Suprapubic skin (tissue), 4 donors: ENCODE measurements at regions not wholly inside any gene's neighbourhood (a gene's known extent, or its start where the extent isn't known, plus 50 kb on each side); places are given as distances from the start of the nearest gene placed in this dataset.

Experiments used
- EP300 ChIP-seq: sonication (generic); formaldehyde crosslinking; IDR thresholded peaks from one replicate; pipeline ENCODE4 v1.6.1; 2017; ENCODE audit warnings: antibody characterized with exemption
- POLR2A ChIP-seq, 2 donors: fragments of 450-650 bp; IDR thresholded peaks; one replicate each; pipeline ENCODE4 v1.6.1; 2017; ENCODE audit warnings: antibody characterized with exemption in 2 of 2, mild to moderate bottlenecking in 2 of 2, moderate library complexity in 2 of 2
- POLR2AphosphoS5 ChIP-seq, 3 donors: sonication (generic); formaldehyde crosslinking; IDR thresholded peaks; one replicate each; pipeline ENCODE4 v1.6.1; 2017; ENCODE audit warnings: antibody characterized with exemption in 3 of 3
- TF ChIP-seq, protein P1 (sequence below), 2 donors: fragments of 200-600 bp in 1 of 2; fragments of 450-650 bp in 1 of 2; sonication (generic) in 1 of 2; IDR thresholded peaks; one replicate each; pipeline ENCODE4 v1.5.1; 2016 to 2019; ENCODE audit warnings: antibody characterized with exemption in 2 of 2, mild to moderate bottlenecking in 1 of 2, moderate library complexity in 1 of 2

DNA sequence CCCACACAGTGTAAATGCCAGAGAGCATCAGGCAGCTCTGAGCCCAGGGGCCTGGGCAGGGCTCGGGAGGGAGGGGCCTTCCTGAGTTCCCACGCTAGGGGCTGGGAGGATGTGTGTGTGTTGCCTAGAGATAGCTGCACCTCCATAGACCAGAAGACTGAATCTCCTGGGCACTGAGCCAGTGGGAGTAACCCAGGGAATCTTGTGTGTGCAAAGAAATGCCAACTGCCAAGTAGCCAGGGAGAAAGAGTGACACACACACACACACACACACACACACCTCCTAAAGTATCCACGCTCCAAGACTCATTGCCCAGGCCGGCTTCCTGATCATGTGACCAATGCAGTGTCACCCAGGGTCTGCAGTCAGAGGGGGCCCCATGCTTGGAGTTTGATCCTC is 166.2 kb upstream of the RPL38 start:
- TF ChIP-seq, protein P1, sequence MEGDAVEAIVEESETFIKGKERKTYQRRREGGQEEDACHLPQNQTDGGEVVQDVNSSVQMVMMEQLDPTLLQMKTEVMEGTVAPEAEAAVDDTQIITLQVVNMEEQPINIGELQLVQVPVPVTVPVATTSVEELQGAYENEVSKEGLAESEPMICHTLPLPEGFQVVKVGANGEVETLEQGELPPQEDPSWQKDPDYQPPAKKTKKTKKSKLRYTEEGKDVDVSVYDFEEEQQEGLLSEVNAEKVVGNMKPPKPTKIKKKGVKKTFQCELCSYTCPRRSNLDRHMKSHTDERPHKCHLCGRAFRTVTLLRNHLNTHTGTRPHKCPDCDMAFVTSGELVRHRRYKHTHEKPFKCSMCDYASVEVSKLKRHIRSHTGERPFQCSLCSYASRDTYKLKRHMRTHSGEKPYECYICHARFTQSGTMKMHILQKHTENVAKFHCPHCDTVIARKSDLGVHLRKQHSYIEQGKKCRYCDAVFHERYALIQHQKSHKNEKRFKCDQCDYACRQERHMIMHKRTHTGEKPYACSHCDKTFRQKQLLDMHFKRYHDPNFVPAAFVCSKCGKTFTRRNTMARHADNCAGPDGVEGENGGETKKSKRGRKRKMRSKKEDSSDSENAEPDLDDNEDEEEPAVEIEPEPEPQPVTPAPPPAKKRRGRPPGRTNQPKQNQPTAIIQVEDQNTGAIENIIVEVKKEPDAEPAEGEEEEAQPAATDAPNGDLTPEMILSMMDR (IDR thresholded peaks at IDR 0.05), result no peak
- TF ChIP-seq EP300, result no peak
- TF ChIP-seq POLR2AphosphoS5 (IDR thresholded peaks at IDR 0.05), result no peak
- no peak for TF ChIP-seq POLR2A (IDR thresholded peaks at IDR 0.05)
